DOHH2 (cell line): ENCODE measurements at regions not wholly inside any gene's neighbourhood (a gene's known extent, or its start where the extent isn't known, plus 50 kb on each side); places are given as distances from the start of the nearest gene placed in this dataset.

Experiments
- EZH2phosphoT487 ChIP-seq: fragments of 200-600 bp; sonication (generic); IDR thresholded peaks from 2 replicates; pipeline ENCODE4 v1.6.1; 2017; ENCODE audit warnings: borderline replicate concordance, mild to moderate bottlenecking, antibody characterized with exemption, low read length, moderate library complexity, mixed read lengths
- TF ChIP-seq, protein P1 (sequence below): fragments of 200-600 bp; sonication (generic); IDR thresholded peaks from one replicate; pipeline ENCODE4 v1.5.1; 2014; ENCODE audit warnings: antibody characterized with exemption, mild to moderate bottlenecking, low read depth, low read length; ENCODE audit not compliant: poor library complexity, severe bottlenecking

DNA sequence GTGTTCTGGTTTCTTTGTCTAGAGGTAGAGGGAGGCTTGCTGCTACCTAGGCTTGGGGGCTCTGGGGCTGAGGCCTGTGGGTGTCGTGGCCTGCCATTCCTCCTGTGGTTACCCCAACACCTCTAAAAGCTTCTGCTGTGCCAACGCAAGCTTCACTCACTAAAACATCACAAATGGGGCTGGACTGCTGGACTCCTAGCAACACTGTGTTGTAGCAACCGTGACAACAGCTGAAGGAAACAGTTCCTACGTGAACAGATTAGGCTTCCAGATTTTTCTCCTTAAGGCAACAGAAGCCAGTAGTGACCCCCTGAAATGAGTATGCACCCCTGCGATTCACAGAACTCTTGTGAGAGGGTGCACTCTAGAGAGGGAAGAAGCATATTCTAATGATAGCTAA is 138.3 kb upstream of the TEX13D start:
- TF ChIP-seq, protein P1, sequence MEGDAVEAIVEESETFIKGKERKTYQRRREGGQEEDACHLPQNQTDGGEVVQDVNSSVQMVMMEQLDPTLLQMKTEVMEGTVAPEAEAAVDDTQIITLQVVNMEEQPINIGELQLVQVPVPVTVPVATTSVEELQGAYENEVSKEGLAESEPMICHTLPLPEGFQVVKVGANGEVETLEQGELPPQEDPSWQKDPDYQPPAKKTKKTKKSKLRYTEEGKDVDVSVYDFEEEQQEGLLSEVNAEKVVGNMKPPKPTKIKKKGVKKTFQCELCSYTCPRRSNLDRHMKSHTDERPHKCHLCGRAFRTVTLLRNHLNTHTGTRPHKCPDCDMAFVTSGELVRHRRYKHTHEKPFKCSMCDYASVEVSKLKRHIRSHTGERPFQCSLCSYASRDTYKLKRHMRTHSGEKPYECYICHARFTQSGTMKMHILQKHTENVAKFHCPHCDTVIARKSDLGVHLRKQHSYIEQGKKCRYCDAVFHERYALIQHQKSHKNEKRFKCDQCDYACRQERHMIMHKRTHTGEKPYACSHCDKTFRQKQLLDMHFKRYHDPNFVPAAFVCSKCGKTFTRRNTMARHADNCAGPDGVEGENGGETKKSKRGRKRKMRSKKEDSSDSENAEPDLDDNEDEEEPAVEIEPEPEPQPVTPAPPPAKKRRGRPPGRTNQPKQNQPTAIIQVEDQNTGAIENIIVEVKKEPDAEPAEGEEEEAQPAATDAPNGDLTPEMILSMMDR: no peak
- TF ChIP-seq EZH2phosphoT487: no peak
